Left ventricle myocardium superior (tissue), 1 donor: ENCODE measurements at regions not wholly inside any gene's neighbourhood (a gene's known extent, or its start where the extent isn't known, plus 50 kb on each side); places are given as distances from the start of the nearest gene placed in this dataset.
"Not testable (repeated sequence)": the region's sequence is repeated elsewhere in the genome, so short reads cannot be mapped to it uniquely, and the experiment has no call there.

ENCODE experiments used
- ATAC-seq: fragments of 200-7000 bp; cut with Tn5 transposase; one replicate; pipeline ENCODE4 v1.9.1; 2020; ENCODE audit warnings: mild to moderate bottlenecking, moderate library complexity
- DNase-seq: peaks from one replicate; pipeline ENCODE4 v3.0.0-alpha.2; 2020
- intact Hi-C: fragments of 100-400 bp; cut with micrococcal nuclease; formaldehyde crosslinking; loops from one replicate; pipeline ENCODE4 v1.11.0; 2022
- donor health status: DM: no; HTN: yes; CAD: no; lungs with severe emphysema.

DNA sequence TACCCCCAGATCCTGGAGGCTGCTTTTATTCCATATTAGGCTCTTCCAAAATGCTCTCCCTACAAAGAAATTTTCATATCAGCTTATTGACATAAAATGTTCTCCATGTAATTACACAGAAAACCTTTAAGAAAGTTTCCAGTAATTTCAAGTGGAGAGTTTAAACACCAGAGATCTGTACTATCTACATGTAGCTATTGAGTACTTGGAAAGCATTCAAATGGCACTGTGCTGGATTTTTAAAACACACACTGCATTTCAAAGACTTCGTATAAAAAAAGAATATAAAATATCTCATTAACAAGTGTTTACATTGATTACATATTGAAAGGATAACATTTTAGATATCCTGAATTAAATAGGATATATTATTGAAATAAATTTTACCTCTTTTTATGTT lies 182.4 kb upstream of the ZNF521 start:
- DNase-seq = no peak
- no peak for ATAC-seq
- intact Hi-C loops = no loop called here

DNA sequence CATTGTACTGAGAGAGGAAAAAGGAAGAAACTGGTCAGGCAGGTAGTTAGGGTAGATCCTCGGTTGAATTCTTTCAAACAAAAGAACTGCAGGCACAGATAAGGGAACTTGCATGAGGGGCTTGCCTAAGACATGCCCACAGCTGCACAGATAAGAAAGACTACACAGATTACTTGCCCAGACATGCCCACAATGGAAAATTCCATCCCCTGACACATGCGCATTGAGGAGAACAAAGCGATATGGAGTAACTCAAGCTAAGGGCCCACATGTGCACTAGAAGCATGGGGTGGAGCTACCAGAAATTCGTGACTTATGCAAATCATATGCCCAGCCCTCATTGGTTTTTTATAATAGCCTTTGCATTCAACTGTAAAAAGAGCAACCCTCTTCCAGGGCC lies 181.3 kb upstream of the ZNF521 start:
- DNase-seq (no peak), ATAC-seq (no peak)
- intact Hi-C loops = no loop called here

DNA sequence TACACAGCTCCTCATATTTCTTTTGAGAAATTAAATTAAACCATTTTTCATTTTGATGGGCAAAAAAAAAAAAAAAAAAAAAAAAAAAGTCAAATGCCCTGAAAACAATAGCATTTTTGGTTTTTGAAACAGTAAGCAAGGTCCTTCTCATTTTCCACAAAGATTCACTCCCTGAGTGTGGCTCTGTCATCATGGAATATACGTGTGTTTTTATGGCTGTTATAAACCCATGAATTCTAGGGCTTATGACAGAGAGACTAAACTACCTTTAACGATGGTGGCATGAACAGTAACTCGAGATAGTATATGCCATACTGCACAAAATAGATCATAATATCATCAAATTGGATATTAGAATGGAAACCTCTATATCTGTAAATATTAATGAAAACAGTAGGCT lies 179.2 kb upstream of the ZNF521 start:
- intact Hi-C loops = no loop called here
- DNase-seq (no peak), ATAC-seq (no peak)

DNA sequence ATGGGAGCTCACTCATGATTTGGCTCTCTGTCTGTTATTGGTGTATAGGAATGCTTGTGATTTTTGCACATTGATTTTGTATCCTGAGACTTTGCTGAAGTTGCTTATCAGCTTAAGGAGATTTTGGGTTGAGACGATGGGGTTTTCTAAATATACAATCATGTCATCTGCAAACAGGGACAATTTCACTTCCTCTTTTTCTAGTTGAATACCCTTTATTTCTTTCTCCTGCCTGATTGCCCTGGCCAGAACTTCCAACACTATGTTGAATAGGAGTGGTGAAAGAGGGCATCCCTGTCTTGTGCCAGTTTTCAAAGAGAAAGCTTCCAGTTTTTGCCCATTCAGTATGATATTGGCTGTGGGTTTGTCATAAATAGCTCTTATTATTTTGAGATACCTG lies 173.8 kb upstream of the ZNF521 start:
- DNase-seq, intact Hi-C loops, ATAC-seq: not testable (repeated sequence)

DNA sequence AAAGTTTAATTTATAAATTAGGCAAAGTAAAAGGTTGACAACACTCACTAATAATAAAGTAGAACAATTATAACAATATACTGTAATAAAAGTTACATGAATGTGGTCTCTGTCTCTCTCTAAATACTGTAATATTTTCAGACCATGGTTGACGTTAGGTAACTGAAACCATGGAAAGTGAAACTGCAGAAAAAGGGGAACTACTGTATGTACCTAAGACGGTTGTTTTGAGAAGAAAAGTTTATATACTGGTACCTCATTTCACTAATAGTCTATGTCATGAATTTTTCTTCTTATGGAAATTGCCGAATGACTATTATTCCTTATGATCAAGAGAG lies 166.7 kb upstream of the ZNF521 start:
- DNase-seq (no peak), ATAC-seq (no peak)
- intact Hi-C loops = no loop called here

DNA sequence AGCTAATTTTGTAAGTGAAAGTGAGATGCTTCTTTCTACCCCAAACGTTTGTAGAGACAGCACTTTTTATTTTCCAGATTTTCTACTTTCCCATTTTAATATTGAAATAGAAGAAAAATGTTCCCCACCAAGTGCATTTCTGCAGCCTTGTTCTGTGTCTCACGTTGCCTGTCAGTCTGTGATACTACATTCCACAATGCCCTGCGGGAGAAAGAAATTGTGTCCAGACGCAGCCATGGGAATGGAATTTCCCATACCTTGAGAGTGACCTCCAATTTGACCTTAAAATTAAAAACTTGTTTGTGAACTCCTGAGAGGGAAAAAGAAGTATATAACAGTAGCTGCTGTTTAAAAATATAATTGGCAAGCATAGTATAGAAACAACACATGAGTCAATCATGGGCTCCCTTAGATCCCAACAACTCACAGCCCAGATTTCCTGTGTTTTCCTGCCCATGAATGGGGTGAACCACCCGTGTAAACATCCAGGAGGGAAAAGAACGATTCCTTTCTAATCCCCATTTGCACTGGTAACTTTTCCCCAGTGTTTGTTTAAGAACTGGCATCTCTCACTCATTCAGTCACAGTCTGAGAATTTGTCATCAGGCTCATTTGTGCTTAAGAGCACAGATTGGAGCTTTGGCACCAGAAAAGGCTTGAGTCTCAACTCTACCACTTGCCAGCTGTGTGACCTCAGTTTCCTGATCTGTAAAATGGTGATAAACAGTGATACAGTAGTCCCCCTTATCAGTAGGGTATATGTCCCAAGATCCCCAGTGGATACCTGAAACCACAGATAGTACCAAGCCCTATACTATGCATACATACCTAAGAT lies 166.1 kb upstream of the ZNF521 start:
- no peak for DNase-seq
- intact Hi-C loops = no loop called here
- ATAC-seq = no peak

DNA sequence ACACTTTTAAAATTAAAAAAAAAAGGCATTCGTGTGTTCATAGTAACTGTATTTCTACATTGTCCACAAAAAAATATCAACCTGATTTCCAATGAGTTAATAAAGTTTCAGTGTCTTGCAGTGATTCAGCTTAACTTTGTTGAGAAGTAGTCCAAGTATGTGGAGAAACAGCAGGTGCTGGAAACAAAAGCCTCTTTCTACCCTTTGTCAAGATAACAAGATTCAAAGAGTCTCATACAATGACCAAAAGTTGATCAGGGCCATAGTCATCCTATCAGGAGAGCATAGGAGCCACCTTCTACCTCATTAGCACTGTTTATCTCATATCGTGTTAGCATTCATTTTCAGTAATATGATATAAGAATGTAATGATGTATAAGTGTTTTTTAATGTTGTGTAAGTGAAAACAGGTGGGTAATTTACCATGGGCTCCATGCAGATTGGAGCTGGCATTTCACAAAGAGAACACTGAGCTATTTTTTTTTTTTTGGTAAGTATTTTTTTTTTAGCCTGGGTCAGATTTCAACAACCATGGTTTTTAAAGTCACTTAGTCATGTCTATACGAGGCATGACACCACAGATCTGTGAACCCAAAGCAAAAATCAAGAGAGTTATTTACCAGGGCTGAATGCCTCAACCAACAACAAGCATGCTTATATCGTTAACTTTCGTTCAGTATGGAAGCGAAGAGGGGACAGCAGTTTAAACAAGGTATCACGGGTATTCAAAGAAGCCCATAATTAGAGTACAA lies 165.0 kb upstream of the ZNF521 start:
- ATAC-seq = no peak
- intact Hi-C loops = no loop called here
- DNase-seq = no peak

DNA sequence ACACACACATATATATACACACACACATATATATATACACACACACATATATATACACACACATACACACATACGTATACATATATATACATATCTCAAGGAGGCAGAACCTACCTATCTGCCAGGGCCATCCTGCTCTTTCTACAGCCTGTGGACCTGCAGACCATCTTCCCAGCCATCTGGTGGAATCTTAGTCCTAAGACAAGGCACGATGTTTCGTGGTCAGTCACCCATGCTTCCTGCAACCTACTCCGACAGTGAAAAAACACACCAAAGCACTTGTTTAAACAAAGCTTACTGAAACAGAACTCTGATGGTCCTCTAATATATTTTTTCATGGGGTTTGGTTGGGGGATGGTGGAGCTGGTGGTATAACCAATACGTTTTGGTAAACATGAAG lies 164.2 kb upstream of the ZNF521 start:
- no peak for DNase-seq
- intact Hi-C loops = no loop called here
- ATAC-seq = no peak

DNA sequence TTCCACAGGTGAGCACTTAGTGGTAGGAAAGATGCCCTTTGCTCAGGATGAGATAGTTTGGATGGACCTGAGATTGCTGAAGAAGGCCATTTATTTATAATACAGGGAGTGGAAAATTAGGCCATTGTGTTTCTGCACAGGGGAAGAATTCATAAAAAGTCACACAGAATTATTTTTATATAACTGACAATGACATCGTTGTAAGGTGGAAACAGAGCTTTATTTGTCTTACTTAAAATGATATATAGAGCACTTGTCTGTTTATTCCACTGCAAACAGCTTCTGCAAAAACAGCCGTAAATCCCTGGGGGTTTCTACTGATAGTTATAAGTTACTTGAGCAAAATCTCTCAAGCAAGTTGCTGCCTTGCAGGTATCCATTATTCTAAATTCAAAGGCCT lies 158.1 kb upstream of the ZNF521 start:
- intact Hi-C loops = no loop called here
- ATAC-seq (no peak), DNase-seq (no peak)

DNA sequence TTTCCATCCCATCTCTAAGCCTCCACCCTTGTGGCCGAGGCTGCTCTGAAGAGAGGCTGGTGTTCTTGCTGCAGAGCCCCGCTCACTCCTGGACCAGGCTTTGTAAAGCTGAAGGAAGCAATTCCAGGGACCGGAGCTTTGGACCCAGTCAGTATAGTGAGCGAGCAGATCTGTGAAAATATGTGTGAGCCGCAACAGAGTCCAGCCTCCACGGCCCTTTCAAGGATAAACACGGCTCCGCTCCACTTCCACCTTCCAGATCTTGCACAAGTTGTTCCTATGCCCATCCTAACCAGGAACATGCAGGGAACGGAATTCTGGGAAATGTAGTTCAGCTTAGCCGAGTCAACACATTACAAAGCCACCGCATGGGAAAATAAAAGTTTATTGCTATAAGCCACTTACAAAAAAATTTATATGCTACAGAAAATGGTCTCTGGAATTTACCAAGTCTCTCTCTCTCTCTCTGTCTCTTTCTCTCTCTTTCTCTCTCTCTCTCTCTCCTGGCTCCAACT lies 151.7 kb upstream of the ZNF521 start:
- DNase-seq = peak; percentile 52
- ATAC-seq = peak; percentile 99
- intact Hi-C loops = no loop called here

DNA sequence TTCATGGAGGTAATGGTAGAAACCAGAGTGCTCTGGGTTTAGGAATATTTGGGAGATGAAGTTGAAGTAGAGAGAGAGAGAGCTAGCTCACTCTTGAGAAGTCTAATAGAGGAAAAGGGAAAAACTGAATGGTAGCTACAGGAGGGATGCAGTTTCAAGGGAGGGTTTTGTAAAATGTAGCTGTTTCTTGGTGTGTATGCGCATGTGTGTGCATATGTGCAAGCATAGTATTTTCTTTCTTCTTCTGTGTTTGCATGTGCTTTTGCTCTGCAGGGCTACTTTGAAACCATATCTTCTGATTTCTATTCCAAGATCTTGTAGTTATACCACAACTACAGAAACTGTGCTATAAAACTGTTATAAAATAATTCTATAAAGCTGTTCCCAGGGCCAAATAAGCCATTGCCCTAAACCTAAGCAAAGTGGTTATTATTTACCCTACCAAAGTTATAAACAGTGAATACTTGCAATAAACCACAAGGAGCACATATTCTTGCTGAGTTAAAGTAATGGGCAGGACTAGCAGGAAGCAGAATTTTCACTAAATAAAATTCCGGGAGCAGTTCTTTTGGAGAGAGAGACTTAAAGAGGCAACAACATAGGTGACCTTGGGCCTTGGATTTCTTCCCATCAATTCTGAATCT lies 145.3 kb upstream of the ZNF521 start:
- intact Hi-C loops = no loop called here
- no peak for DNase-seq
- no peak for ATAC-seq

DNA sequence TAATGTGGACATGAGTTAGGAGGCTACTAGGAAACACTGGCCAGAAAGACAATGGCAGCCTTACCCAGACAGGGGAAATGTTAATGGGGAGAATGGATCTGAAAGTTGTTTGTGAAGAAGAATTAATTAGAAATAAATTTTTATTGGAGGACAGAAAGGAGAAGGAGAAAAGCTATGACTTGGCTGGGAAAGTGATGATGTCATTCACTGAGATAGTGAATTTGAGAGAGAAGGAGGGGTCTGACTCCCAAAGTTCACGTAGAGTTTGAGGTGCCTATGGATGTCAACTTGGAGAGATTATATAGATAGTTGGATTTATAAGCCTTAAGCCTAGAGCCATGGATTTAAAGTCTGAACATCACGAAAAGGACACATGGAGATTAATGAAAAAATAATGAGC lies 144.6 kb upstream of the ZNF521 start:
- intact Hi-C loops = no loop called here
- no peak for DNase-seq
- ATAC-seq = no peak

DNA sequence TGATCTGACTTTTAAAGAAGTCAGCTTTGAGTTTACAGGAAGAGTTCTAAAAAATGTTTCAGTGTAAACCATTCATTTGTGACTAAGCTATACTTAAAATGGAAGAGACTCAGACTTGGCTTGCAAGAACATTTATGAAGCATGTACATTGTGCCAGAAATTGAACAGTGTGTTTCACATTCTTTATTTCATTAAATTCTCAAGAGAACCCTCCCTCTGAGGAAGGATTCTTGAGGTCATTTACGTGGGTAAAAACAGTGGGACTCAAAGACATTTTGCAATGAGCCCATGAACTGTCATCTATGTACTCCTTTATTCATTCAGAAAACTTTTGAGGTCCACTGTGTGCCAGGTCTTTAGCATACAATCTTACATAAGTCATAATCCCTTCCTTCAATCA lies 143.6 kb upstream of the ZNF521 start:
- ATAC-seq (no peak), DNase-seq (no peak)
- intact Hi-C loops = no loop called here

DNA sequence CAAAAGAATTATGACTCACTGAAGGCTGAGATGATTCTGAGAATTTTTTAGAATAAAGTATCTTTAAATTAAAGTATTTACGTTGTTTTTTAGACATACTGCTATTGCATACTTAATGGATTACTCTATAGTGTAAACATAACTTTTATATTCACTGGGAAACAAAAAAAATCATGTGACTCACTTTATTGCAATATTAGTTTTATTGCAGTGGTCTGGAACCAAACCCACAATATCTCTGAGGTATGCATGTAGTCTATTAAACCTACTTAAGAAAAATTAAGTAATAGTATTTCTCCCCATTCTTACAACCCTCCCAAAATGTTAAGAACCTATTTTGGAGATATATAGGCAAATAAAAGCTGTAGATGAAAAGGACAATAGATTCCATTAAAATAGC lies 142.9 kb upstream of the ZNF521 start:
- ATAC-seq (no peak), DNase-seq (no peak)
- intact Hi-C loops = no loop called here

DNA sequence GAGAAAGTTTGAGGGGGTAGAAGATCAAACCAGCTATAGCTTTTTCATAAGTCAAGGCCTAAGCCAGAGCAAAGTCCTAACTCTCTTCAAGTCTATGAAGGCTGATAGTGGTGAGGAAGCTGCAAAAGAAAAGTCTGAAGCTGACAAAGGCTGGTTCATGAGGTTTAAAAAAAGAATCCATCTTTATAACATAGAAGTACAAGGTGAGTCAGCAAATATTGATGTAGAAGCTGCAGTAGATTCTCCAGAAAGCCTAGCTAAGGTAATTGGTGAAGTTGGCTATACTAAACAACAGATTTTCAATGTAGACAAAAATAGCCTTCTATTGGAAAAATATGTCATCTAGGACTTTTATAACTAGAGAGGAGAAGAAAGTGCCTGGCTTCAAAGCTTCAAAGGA lies 141.4 kb upstream of the ZNF521 start:
- no peak for ATAC-seq
- intact Hi-C loops = no loop called here

DNA sequence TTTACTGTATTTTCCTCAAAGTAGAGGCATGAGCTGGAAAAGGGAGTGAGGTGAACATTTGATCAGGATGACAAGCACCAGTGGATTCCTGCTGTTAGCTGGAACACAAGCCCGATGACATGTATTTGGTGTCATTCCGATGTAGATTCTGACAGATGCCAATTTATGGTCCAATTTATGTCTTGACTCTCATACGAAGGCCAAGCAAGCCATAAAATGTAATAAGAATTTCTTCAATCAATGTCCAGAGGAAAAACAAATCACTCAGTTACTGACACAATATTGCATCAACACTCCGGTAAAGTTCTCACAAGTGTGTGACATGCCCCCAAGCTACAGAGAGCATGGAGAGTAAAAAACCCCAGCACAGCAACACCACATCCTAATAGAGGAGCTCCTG lies 138.3 kb upstream of the ZNF521 start:
- ATAC-seq (no peak), DNase-seq (no peak)
- intact Hi-C loops = no loop called here

More for the DNA sequence above, 141.4 kb upstream of the ZNF521 start:
- no peak for DNase-seq

DNA sequence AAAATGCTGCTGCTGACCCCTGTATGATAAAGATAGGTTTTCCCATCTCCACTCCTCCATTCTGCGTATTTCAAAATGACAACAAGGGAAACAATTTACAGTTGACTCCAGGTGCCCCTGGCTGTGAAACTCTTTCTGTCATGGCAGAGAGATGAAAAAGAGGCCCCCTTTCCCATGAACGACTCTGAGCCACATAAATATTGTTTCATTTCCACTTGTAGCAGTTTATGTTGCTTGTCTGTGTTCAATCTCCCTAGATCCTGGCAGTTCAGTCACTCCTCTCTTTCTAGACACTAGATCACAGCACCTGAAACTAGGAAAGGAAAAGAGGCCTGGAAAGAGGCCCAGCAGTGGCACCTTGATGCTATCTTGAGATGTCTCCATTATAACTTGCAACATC lies 121.0 kb upstream of the ZNF521 start:
- no peak for ATAC-seq
- intact Hi-C loops = no loop called here
- DNase-seq = no peak

DNA sequence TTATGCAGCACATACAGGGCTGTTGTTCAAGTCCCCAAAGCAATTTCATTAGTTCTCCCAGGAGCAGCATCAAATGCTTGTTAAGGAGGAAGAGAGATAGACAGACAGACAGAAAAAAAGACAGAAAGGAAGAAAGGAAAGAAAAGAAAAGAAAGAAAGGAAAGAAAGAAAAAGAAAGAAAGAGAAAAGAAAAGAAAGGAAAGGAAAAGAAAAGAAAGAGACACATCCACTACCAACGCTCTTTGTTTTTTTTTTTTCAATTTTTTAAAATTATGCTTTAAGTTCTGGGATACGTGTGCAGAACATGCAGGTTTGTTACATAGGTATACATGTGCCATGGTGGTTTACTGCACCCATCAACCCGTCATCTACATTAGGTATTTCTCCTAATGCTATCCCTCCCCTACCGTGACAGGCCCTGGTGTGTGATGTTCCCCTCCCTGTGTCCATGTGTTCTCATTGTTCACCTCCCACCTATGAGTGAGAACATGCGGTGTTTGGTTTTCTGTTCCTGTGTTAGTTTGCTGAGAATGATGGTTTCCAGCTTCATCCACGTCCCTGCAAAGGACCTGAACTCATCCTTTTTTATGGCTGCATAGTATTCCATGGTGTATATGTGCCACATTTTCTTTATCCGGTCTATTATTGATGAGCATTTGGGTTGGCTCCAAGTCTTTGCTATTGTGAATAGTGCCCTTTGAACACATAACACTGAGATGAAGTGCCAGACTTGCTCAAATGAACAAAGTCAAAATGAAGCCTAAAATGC lies 119.0 kb upstream of the ZNF521 start:
- DNase-seq, intact Hi-C loops, ATAC-seq: not testable (repeated sequence)

DNA sequence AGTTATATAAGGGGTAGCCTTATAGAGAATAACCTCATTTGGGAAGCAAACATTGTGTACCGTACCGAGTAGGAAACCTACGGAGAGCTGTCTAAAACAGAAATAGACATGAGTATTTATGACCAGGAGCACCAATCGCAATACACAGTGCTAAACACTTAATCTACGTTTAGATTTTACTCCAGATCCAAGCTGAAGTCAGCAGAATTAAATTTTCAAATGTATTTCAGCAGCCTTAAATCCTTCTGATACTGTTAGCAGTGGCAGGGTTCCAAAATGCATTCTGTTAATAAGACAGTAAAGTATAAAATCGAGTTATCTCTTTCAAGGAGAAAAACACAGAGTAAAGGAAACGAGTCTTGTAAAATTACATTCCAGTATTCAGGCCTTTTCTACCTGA lies 118.1 kb upstream of the ZNF521 start:
- DNase-seq = no peak
- intact Hi-C loops = no loop called here
- ATAC-seq = no peak

DNA sequence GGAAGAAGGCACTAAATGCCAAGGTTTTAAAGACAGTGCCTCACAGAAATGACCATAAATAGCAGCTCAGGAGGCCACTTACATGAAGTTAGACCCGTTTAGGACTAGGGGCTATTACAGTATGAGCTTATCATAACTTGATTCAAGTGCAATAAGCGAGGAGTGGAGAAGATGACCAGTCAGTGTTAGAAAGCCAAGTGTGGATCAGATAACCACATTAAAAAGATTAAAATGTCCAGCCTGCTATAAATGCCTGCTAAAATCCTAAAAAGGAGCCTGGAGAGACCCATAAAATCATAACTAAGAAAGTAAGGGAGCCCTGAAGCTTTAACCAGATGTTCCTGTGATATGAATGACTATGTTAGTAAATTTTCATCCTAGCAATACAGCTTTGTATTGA lies 117.5 kb upstream of the ZNF521 start:
- intact Hi-C loops = no loop called here
- no peak for DNase-seq
- no peak for ATAC-seq
